Mesenteric fat pad (tissue), 1 donor: ENCODE measurements at regions not wholly inside any gene's neighbourhood (a gene's known extent, or its start where the extent isn't known, plus 50 kb on each side); places are given as distances from the start of the nearest gene placed in this dataset.

ENCODE experiments used
- DNase-seq: peaks from one replicate; pipeline ENCODE4 v3.0.0-alpha.2; 2020; ENCODE audit warnings: low spot score
- donor health status: DM: yes; HTN: yes; CAD: no.

GRCh38 chr13:106768991-106769390 is 201.1 kb upstream of the ARGLU1 start:
- no peak for DNase-seq

GRCh38 chr13:106762708-106763107 is 194.8 kb upstream of the ARGLU1 start:
- DNase-seq: no peak

- no peak for DNase-seq
Observed at GRCh38 chr13:106756446-106756845, 188.5 kb upstream of the ARGLU1 start.

GRCh38 chr13:106755542-106755941 is 187.6 kb upstream of the ARGLU1 start:
- no peak for DNase-seq

GRCh38 chr13:106753251-106753650 is 185.3 kb upstream of the ARGLU1 start:
- DNase-seq: no peak

- no peak for DNase-seq
Observed at GRCh38 chr13:106752584-106753170, 184.7 kb upstream of the ARGLU1 start.

- DNase-seq: no peak
Observed at GRCh38 chr13:106748785-106749184, 180.8 kb upstream of the ARGLU1 start.

- DNase-seq: no peak
Observed at GRCh38 chr13:106744516-106744915, 176.6 kb upstream of the ARGLU1 start.

GRCh38 chr13:106738186-106738678 is 170.3 kb upstream of the ARGLU1 start:
- no peak for DNase-seq

- DNase-seq: no peak
Observed at GRCh38 chr13:106736941-106737340, 169.0 kb upstream of the ARGLU1 start.

- DNase-seq: no peak
Observed at GRCh38 chr13:106734198-106734597, 166.3 kb upstream of the ARGLU1 start.

- DNase-seq: no peak
Observed at GRCh38 chr13:106723036-106723435, 155.1 kb upstream of the ARGLU1 start.

- DNase-seq: no peak
Observed at GRCh38 chr13:106722620-106723019, 154.7 kb upstream of the ARGLU1 start.

GRCh38 chr13:106721599-106721998 is 153.7 kb upstream of the ARGLU1 start:
- DNase-seq: no peak

- no peak for DNase-seq
Observed at GRCh38 chr13:106714271-106714982, 146.5 kb upstream of the ARGLU1 start.

- DNase-seq: no peak
Observed at GRCh38 chr13:106712381-106712780, 144.4 kb upstream of the ARGLU1 start.

GRCh38 chr13:106710266-106710665 is 142.3 kb upstream of the ARGLU1 start:
- DNase-seq: no peak

GRCh38 chr13:106709522-106709921 is 141.6 kb upstream of the ARGLU1 start:
- no peak for DNase-seq

GRCh38 chr13:106702505-106702904 is 134.6 kb upstream of the ARGLU1 start:
- no peak for DNase-seq

- no peak for DNase-seq
Observed at GRCh38 chr13:106701771-106702341, 133.9 kb upstream of the ARGLU1 start.

GRCh38 chr13:106700439-106700838 is 132.5 kb upstream of the ARGLU1 start:
- no peak for DNase-seq

- no peak for DNase-seq
Observed at GRCh38 chr13:106700007-106700406, 132.1 kb upstream of the ARGLU1 start.

- DNase-seq: no peak
Observed at GRCh38 chr13:106699311-106699710, 131.4 kb upstream of the ARGLU1 start.
